ENCODE measurements at regions not wholly inside any gene's neighbourhood (a gene's known extent, or its start where the extent isn't known, plus 50 kb on each side); places are given as distances from the start of the nearest gene placed in this dataset.

DNA sequence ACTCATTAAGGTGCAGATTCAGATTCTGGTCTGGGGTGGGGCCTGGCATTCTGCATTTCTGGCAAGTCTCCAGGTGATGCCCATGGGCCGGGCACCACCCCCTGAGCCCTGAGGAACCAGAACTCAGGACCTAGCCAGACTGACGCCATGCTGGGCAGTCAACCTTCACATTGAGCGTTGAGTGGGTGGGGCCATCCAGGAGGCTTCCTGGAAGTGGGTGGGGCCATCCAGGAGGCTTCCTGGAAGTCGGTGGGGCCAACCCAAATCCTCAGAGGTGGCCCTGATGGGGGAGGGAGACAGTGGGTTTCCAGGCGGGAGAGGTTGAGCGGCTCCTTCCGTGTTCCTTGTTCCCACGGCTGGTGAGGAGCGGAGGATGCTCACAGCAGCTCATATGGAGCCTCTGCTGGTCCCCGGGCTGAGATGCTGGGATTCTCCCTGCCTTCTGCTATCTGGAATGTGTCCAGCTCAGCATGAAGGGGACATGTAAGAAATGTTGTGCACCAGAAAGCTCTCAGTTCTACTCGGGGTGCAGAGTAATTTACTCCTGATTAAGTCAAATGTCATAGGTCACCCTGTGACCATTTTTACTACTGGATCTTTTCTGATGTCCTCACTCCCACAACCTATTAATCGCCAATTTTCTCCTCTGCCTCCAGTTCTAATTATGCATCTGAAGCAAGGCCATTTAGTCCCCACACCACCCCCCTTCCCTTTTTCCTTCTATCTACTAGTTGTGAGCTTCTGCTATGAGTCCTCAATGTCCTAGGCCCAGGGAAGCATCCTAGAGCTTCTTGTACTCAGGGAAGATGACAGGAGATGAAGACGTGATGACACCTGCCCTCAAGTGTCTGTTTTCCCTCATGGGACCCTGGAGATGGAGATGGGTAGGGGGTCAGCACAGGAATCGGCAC, 435.4 kb downstream of the PTPRU start:
- Histone ChIP-seq H2AFZ (ENCODE audit: low read depth, low read length, poor library complexity, severe bottlenecking) (no peak overlapping the region), H3K9me3 (ENCODE audit: control insufficient read depth in 1 of 2, insufficient read depth in 1 of 2, low read depth in 1 of 2, low read length in 2 of 2) (no peaks in the 10 kb centered on the region), H3K4me2 (ENCODE audit: low read length) (no peak overlapping the region), H3K79me2 (ENCODE audit: insufficient read depth, low read length) (no peaks in the 10 kb centered on the region), H4K20me1 (ENCODE audit: insufficient read depth) (no peaks in the 10 kb centered on the region), H3K9ac (ENCODE audit: low read length) (no peak overlapping the region), H3K27me3 (ENCODE audit: insufficient read depth, low read length) (peaks cover 16% of the 10 kb centered on the region), H3K27ac (ENCODE audit: low read depth, low read length) (no peak overlapping the region), H3K4me3 (replicated peaks in 1 of 2; ENCODE audit: low read depth in 1 of 2, low read length in 2 of 2) (no peak overlapping the region), H3K4me1 (ENCODE audit: control insufficient read depth in 1 of 2, insufficient read depth in 2 of 2, low read length in 2 of 2) (peaks cover 0 to 22% of the 10 kb centered on the region in 2 experiments; a peak in 1 of 4 replicates), H3K36me3 (ENCODE audit: control insufficient read depth in 1 of 2, insufficient read depth in 2 of 2, low read length in 2 of 2) (no peaks in the 10 kb centered on the region), H3K9me2 (ENCODE audit: insufficient read depth) (no peaks in the 10 kb centered on the region)
- BruUV-seq (replicated peaks): no TSS peak
- no peak for ATAC-seq
- ChIA-PET RAD21 (ENCODE audit: low non-redundant PET in 1 of 2, low total read pairs in 2 of 2, uncharacterized antibody in 2 of 2, unreplicated experiment in 2 of 2) (no interaction called here), CTCF (no interaction called here), POLR2A (no interaction called here)
- intact Hi-C loops (cut with micrococcal nuclease): no loop called here
- DNase-seq (ENCODE audit: low read depth, low spot score): no peak
- TF ChIP-seq EZH2phosphoT487 (IDR thresholded peaks at IDR 0.05; ENCODE audit: borderline replicate concordance) (no peak), YY1 (IDR thresholded peaks at IDR 0.05; ENCODE audit: extremely low read depth, insufficient replicate concordance, low read depth, low read length) (no peak), POLR2A (IDR thresholded peaks at IDR 0.05; ENCODE audit: borderline replicate concordance, extremely low read depth, insufficient read depth, insufficient read length) (no peak), POLR2AphosphoS5 (IDR thresholded peaks at IDR 0.05; ENCODE audit: low read depth, low read length) (no peak), RAD21 (IDR thresholded peaks at IDR 0.05; ENCODE audit: low read depth) (no peak), ZNF274 (IDR thresholded peaks at IDR 0.05; ENCODE audit: low read depth, low read length) (no peak), FOSL1 (IDR thresholded peaks at IDR 0.05; ENCODE audit: low read depth) (no peak), TCF7L2 (IDR thresholded peaks at IDR 0.05; ENCODE audit: borderline replicate concordance, extremely low read depth, insufficient read depth, insufficient read length) (no peak), SRF (IDR thresholded peaks at IDR 0.05; ENCODE audit: low read depth) (no peak), CEBPB (IDR thresholded peaks at IDR 0.05; ENCODE audit: low read depth) (no peak), ZBTB33 (IDR thresholded peaks at IDR 0.05; ENCODE audit: extremely low read depth, insufficient replicate concordance, low read length) (no peak), CBX3 (IDR thresholded peaks at IDR 0.05; ENCODE audit: low read depth) (no peak), ATF3 (IDR thresholded peaks at IDR 0.05) (no peak), EGR1 (IDR thresholded peaks at IDR 0.05; ENCODE audit: low read depth) (no peak), EZH2 (IDR thresholded peaks at IDR 0.05) (no peak), SP1 (IDR thresholded peaks at IDR 0.05; ENCODE audit: low read depth) (no peak)
- TF ChIP-seq, protein P1, sequence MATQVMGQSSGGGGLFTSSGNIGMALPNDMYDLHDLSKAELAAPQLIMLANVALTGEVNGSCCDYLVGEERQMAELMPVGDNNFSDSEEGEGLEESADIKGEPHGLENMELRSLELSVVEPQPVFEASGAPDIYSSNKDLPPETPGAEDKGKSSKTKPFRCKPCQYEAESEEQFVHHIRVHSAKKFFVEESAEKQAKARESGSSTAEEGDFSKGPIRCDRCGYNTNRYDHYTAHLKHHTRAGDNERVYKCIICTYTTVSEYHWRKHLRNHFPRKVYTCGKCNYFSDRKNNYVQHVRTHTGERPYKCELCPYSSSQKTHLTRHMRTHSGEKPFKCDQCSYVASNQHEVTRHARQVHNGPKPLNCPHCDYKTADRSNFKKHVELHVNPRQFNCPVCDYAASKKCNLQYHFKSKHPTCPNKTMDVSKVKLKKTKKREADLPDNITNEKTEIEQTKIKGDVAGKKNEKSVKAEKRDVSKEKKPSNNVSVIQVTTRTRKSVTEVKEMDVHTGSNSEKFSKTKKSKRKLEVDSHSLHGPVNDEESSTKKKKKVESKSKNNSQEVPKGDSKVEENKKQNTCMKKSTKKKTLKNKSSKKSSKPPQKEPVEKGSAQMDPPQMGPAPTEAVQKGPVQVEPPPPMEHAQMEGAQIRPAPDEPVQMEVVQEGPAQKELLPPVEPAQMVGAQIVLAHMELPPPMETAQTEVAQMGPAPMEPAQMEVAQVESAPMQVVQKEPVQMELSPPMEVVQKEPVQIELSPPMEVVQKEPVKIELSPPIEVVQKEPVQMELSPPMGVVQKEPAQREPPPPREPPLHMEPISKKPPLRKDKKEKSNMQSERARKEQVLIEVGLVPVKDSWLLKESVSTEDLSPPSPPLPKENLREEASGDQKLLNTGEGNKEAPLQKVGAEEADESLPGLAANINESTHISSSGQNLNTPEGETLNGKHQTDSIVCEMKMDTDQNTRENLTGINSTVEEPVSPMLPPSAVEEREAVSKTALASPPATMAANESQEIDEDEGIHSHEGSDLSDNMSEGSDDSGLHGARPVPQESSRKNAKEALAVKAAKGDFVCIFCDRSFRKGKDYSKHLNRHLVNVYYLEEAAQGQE (IDR thresholded peaks at IDR 0.05; ENCODE audit: low read depth): no peak

Data from HCT116 (cell line).